ENCODE measurements at regions not wholly inside any gene's neighbourhood (a gene's known extent, or its start where the extent isn't known, plus 50 kb on each side); places are given as distances from the start of the nearest gene placed in this dataset.
"Not testable (repeated sequence)": the region's sequence is repeated elsewhere in the genome, so short reads cannot be mapped to it uniquely, and the experiment has no call there.

DNA sequence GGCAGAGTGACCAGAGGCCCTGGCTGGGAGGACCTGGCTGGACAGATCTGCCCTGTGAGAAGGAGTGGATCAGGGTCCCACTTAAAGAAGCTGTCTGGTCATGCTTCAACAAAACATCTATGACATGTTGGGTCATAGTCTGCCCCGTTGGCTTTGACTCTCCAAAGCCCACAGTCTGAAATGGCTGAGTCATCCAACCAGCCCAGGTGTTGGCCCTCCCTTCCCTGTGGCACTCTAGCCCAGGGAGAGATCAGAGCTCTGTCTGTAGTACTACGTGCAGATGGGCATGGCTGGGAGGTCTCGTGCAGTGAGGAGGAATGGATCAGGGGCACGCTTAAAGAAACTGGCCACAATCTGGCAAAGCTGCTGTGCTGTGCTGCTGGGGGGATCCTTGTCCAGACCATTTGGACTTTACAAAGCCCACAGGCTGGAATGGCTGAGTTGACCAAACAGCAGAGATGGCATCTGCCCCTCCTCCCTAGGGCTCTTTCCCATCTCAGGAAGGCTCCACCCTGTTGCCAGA, 206.1 kb downstream of the TUSC1 start:
- DNase-seq (ENCODE audit: insufficient read length, low spot score) (no peak), FAIRE-seq (no peak)

DNA sequence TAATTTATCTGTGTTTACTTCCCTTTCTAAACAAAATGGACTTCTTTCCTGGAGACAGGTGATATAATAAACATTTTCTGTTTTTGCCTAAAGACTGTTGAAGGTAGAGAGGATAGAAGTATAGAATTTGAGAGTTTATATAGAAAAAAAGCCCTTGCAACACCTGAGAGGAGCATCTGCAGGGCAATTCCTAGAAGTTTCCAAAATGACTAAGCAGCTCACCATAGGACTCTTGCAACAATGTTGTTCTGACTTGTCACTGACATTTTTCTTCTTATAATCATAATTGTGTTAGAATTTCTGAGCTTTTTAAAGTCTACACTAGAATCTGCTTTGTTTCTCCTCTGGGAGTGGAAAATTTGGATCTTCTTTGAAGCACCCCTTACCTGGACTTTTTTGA, 216.8 kb downstream of the TUSC1 start:
- DNase-seq (ENCODE audit: insufficient read length, low spot score) (no peak), FAIRE-seq (no peak)

DNA sequence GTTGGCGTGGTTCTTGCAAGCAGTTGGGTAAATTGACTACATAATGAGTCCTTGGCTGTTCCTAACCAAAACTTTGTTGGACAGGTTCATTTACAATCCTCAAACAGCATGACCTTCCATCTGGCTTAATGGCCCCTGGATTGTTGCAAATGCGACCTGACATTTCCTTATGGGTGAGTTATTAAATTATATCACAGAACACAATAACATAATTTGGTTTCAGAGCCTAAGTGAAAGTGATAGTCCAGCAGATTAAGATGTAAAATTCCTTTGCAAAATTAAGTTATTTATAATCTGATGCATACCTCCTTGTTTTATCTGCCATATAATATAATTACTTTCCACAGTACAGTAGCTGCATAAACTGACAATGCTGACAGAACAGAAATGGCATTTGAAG, 224.4 kb downstream of the TUSC1 start:
- FAIRE-seq = no peak
- no peak for DNase-seq (ENCODE audit: insufficient read length, low spot score)

DNA sequence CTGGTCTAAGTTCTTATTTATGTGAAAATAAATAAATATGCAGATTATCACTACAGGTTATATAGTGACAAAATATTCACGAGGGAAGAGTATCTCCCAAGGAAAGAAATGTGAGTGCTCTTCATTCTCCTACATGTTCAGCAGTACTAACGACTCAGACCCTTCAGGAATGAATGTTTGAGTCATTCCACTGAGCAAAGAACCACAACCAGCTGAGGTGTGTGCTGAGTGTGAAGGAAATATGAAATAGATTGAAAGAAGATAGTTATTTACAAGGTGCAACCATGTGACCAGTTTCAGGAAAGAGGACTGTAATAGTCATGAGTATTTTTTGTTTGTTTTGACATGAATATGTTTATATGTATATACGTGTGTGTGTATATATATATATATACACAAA, 228.7 kb downstream of the TUSC1 start:
- DNase-seq (ENCODE audit: insufficient read length, low spot score) = no peak
- no peak for FAIRE-seq

DNA sequence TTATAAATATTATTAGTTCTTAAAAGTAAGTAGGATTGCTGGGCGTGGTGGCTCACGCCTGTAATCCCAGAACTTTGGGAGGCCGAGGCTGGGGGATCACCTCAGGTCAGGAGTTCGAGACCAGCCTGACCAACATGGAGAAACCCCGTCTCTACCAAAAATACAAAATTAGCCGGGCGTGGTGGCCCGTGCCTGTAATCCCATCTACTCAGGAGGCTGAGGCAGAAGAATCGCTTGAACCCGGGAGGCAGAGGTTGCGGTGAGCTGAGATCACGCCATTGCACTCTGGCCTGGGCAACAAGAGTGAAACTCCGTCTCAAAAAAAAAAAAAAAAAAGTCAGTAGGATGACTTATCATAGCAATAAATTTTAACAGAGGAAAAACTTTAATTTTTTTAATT, 232.5 kb downstream of the TUSC1 start:
- DNase-seq (ENCODE audit: insufficient read length, low spot score); FAIRE-seq: not testable (repeated sequence)

DNA sequence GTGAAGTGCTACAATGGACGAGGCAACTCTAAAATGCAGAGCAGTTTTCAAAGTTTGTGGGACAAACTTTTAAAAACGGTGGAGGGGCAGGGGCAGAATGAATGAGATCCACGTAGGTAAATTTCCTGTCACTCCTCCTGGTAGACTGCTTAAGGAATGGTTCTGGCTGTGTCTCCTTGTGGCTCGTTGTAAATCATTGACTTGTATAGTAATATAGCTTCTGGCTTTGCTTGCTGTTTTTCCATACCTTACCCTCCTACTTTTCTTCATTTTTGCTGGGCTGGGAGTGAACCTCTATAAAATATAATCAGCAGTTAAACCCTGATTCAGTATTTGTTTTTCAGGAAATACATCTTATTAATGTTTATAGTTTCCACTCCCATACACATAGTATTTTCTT, 235.7 kb downstream of the TUSC1 start:
- FAIRE-seq (no peak), DNase-seq (ENCODE audit: insufficient read length, low spot score) (no peak)

DNA sequence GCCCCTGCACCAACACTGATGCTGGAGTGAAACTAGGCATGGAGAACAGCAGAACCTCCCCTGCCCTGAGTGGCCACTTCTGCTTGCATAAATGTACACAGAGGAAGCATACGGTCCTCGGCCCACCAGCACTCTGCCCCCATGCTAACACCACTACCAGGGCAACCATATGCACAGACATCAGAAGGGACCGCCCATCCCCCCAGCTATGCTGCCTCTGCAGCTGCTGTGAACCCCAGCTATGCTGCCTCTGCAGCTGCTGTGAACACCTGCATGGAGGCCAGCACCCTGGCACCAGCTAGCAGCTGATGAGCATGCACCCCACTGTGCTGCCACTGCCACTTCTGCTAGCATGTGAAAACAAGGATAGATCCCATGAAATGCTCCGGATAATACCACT, 250.3 kb downstream of the TUSC1 start:
- DNase-seq (ENCODE audit: insufficient read length, low spot score) = no peak
- no peak for FAIRE-seq

DNA sequence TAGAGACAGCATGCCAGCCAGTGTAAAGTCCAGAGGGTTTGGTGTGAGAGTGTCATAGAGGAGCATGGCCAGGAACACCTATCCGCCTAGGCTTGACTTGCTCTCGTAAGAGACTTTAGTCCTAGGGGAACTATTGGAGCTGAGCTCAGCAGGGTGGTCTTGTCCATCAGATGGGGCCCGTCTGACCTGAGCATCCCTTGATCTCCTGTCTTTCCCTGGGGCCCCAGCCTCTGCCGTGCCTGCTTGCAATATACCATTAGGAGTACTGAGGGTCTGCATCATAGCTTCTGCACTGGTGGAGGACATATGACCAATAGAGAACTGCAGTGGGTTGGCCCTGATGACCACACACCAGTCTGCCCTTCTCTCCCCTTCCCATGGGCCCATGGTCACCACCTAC, 251.0 kb downstream of the TUSC1 start:
- DNase-seq (ENCODE audit: insufficient read length, low spot score) (no peak), FAIRE-seq (no peak)

DNA sequence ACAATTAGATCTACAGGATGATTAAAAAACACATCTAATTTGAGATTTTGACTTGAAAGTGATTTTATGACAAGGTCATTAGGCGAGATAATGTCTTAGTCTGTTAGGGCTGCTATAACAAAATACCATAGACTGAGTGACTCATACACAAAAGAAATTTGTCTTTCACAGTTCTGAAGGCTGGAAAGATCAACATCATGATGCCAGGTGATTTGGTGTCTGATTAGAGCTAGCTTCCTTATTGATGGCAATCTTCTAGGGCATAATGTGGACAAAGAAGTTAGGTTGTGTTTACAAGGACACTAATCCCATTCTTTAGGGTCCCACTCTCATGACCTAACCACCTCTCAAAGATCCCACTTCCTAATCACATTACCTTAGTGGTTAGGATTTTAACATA, 256.7 kb downstream of the TUSC1 start:
- FAIRE-seq (no peak), DNase-seq (ENCODE audit: insufficient read length, low spot score) (no peak)

DNA sequence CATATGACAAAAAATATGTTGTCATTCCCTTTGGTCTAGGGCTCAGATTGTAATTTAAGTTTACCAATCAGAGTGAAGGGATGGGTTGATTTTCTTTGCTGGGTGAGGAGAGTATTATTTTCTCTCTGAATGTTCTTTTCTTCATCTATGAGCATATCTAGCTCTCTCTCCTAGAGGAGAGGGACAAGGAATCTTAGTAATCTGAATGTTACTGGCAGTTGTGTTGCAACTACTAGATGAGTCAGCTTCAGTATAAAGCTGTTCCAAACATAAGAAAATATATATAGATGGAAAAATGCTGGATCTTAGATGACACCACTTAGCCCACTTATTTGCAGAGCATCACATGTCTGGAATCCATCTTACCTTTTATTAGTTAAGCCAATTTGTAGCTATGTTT, 259.3 kb downstream of the TUSC1 start:
- DNase-seq (ENCODE audit: insufficient read length, low spot score) (no peak), FAIRE-seq (no peak)

DNA sequence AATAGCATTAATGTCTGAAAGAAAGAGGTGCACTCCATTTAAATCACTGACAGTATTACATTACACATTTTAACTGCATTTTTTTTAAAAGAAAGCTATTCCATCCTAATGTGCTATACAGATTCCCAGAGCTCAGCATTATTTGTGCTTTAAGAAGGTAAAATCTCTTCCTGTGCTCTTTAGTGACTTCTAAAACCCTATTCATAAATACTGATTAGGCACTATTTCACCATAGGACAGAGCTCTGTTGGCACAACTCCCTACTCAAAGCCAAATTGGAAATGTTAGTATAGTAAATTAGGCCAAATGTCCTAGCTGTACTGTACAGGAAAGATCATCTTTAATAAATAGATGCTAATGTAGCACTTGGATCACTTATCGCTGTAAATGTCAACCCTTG, 262.5 kb downstream of the TUSC1 start:
- DNase-seq (ENCODE audit: insufficient read length, low spot score) (no peak), FAIRE-seq (no peak)

DNA sequence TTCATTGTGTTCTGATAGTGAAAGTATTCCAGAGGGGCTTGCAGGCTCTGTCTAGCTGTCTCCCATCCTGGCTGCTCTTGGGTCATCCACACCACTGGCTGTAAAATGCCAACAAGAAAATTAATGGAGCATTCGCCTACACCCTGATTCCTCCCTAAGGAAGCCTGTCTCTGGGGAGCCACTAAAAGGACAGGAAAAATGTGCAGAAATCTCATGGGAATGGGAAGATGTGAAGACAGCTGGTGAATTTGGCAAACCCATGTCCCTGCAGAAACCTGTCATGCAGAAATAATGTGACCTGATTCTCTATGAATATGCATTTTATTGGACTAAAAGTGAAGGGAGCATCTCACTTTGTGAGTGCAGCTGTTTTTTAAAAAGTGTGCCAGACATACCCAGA, 265.6 kb downstream of the TUSC1 start:
- FAIRE-seq (no peak), DNase-seq (ENCODE audit: insufficient read length, low spot score) (no peak)

DNA sequence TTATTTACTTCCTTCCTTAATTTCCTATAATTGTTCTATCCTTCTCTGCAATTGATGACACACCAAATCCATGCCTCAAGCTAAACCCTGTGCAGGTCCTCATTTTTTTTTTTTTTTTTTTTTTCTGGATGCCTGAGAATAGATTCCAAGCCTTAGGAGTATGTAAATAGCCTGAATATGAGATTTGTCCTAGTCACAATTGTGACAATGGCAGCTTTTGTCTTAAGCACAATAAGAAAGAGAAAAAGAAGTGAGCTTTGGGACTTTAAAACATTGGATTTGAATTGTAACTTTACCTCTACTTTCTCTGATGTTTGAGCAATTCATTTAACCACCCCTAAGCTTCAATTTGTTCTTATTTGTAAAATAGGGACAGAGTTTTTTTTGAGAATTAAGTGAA, 280.5 kb downstream of the TUSC1 start:
- DNase-seq (ENCODE audit: insufficient read length, low spot score) (no peak), FAIRE-seq (no peak)

DNA sequence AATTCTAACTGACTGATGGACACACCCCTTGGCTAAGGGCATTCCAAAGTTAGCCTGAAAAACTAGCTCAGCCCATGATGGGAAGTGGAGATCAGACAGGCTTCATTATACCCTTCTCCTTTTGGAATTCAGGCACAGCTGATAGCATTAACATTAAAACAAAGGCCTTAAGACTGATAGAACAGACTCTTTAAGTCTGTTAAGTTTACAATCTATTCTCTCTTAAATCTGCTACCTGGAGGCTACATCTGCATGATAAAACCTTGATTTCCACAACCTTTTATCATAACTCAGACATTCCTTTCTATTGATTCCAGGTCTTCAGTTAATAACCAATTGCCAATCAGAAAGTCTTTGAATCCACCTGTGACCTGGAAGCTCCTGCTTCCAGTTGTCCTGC, 281.4 kb downstream of the TUSC1 start:
- no peak for FAIRE-seq
- DNase-seq (ENCODE audit: insufficient read length, low spot score) = no peak

DNA sequence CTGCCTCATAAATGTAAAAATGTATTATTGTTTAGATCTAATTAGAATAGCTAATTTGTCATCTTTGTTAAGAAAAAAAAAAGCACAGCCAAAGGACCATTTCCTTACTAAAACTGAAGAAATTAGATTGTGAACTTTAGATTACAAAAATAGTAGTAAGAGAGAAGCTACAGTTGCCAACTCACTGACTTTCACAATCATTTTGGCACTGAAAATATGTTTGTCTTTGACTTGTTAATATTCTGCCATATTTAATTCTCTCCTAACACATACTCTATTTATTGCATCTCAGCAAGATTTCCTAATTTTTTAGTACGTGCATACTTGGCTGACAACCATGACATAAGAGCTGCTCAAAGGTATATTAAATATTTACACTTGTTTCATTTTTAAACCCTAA, 297.1 kb downstream of the TUSC1 start:
- DNase-seq (ENCODE audit: insufficient read length, low spot score) (no peak), FAIRE-seq (no peak)

DNA sequence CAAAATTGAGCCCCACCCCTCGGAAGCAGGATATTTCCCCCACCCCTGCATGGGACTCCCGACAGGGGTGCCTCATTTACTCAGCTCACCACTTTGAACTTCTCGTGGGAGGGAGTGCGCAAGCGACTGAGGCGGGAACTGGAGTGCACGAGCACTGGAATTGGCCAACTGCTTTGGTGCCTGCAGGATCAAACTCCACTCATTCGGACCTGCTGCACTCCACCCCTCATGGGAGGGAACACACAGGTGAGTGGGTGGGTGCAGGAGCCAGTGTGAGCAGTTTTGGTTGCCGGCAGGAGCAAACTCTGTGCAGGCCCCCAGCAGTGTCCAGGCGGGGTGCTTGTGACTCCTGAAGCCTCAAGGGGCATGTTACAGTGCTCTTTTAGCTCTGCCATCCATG, 301.2 kb downstream of the TUSC1 start:
- DNase-seq (ENCODE audit: insufficient read length, low spot score) (no peak), FAIRE-seq (no peak)

DNA sequence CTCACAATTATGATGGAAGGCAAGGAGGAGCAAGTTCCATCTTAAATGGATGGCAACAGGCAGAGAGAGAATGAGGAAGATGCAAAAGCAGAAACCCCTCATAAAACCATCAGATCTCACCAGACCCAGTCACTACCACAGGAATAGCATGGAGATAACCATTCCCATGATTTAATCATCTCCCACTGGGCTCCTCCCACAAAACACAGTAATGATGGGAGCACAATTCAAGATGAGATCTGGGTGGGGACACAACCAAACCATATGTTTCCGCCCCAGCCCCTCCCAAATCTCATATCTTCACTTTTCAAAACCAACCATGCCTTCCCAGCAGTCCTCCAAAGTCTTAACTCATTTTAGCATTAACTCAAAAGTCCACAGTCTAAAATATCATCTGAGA, 304.0 kb downstream of the TUSC1 start:
- FAIRE-seq = no peak

DNA sequence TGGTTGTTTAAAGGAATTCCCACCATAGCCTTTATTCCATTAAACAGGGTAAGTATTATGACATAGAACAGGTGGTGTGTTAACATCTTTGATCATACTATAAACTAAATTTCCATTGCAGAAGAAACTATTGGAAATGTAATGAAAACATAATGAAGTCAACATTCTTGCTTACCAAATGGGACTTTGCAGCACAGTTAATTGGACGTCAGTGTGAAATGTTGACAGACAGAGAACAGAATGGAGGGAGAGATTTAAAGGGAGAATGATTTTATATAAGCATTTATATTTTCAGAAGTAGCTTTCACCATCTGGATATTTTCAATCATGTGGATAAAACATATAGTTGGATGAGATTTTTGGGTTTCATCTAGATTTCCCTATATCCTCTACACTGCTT, 311.3 kb downstream of the TUSC1 start:
- DNase-seq (ENCODE audit: insufficient read length, low spot score) (no peak), FAIRE-seq (no peak)

More for the DNA sequence above, 304.0 kb downstream of the TUSC1 start:
- no peak for DNase-seq (ENCODE audit: insufficient read length, low spot score)

DNA sequence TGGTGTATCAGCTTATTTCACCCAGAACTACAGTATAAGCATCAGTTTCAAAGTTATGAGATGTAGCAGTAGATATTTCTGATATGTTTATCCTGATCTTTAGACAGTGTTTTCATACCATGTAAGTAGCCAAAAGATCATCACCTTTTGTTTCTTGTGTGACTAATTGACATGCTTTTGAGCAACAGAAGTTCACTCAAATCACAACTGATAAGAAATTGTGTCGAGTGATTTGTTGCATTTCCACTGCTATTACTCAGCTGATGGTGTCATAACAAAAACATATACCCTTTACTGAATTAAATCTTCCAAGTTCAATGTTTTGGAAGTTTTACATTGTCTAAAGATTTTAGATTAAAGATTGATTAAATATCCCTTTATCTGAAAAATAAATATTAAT, 324.5 kb downstream of the TUSC1 start:
- DNase-seq (ENCODE audit: insufficient read length, low spot score) (no peak), FAIRE-seq (no peak)

DNA sequence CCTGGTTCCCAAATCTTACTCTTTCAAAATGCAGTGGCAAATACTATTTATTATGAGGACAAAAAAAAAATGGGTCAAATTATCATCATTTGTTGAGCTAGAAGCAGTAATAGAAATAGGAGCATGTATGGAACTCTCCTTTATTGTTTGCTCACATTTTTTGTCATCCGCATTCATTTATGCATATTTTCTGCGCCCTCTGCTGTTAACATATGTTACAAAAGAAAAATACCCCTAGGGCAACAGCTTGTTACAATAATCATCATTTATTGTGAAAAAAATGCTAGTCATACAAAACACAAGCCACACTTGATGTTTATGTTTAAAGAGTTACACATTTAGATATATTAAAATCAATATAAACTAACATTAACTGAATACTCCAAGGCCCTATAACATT, 328.2 kb downstream of the TUSC1 start:
- no peak for FAIRE-seq

DNA sequence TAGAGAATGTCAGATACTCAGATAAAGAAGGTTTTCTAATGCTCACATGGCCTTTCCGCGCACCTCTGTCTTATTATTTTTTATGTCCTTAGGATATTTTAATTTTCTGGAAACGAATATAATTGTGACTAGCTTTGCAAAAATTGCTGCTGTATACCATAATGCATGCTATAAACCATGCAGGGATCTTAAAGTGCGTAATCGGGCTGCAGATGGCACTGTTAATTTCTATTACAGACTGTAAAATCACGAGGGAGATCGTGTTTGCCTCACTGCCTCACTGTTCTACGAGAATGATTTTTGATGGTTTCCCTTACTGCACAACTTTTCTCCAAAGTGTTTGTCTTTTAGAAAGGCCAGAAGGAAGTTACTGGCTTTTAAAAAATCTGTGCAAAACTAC, 356.1 kb downstream of the TUSC1 start:
- no peak for FAIRE-seq
- no peak for DNase-seq (ENCODE audit: insufficient read length, low spot score)

More for the DNA sequence above, 328.2 kb downstream of the TUSC1 start:
- peak; percentile 1 for DNase-seq (ENCODE audit: insufficient read length, low spot score)

DNA sequence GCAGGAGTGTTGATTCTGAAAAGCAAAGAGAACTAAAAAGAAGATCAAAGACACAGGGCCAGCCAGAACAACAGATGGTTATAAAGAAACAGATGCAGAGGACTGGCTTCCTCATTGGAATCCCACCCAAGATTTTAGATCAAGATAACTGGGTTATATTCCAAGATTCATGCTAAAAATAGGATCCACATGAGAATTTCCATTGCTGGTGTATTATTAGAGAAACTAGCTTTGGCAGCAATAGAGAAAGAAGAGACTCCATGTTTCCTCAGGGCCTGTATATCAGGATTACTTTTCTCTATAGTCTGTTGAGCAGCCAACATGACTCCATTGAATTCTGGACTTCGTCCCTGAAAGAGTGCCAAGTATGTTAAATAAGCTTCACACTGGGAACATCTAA, 367.3 kb downstream of the TUSC1 start:
- no peak for FAIRE-seq

DNA sequence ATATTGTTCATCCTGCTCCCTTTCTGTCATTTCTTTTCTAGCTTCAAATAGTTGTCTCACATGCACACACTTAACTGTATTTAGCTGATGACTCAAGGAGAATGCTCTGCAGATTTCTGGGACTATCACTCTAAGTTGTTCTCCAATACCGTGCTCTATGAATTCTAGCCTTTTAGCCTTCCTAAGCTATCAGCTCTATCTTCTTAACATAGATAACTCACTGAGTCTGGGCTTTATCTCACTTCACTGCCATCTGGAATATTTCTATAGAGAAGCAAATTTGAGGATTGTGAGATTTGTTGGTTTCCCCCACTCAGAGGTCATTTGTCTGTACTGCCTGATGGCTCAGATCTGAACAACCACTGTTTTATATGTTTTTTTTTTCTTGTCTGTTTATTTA, 369.7 kb downstream of the TUSC1 start:
- FAIRE-seq = no peak
- no peak for DNase-seq (ENCODE audit: insufficient read length, low spot score)

More for the DNA sequence above, 367.3 kb downstream of the TUSC1 start:
- no peak for DNase-seq (ENCODE audit: insufficient read length, low spot score)

DNA sequence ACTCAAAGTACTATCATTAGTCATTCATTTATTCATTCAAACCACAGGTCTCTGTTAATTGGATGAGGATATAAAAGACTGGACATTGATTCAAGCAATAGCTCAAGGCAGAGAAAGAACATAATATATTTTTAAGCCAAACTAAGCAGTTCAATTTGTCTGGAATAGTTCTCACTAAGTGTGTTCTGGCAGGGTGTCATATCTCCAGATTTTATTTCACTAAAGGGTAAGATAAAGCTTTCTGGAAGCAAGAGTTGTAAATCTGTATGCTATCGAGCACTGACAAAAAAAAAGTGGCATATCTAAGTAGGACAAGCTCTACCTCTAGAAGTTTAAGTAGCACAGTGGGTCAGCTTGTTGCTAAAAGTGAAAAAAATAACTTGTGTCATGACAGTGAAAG, 375.6 kb downstream of the TUSC1 start:
- no peak for FAIRE-seq
- DNase-seq (ENCODE audit: insufficient read length, low spot score) = no peak
